B cell (primary cell): ENCODE measurements at regions not wholly inside any gene's neighbourhood (a gene's known extent, or its start where the extent isn't known, plus 50 kb on each side); places are given as distances from the start of the nearest gene placed in this dataset.

Experiments
- ATAC-seq: fragments of 200-7000 bp; cut with Tn5 transposase; one replicate; pipeline ENCODE4 v1.10.0; 2021; ENCODE audit warnings: low read depth, mild to moderate bottlenecking, moderate number of reproducible peaks, moderate library complexity
- CTCF ChIA-PET: fragments of 350-600 bp; sonication (Branson Sonifier 250); formaldehyde crosslinking; loops from one replicate; lab custom pipeline; 2021; ENCODE audit warnings: antibody characterized with exemption, inconsistent platforms; lab: Charles Lee
- POLR2A ChIA-PET: fragments of 350-600 bp; sonication (Branson Sonifier 250); formaldehyde crosslinking; loops from one replicate; lab custom pipeline; 2021; ENCODE audit warnings: antibody characterized with exemption; lab: Charles Lee
- DNase-seq: peaks from one replicate; pipeline ENCODE4 v3.0.0; 2013
- H2AFZ ChIP-seq: 2 replicates; pipeline ENCODE4 v1.6.1; 2012; ENCODE audit warnings: mild to moderate bottlenecking, low read depth, low read length; ENCODE audit not compliant: insufficient read depth, poor library complexity, severe bottlenecking
- H3K27ac ChIP-seq, 2 donors: 1 replicate in 1 of 2; 2 replicates in 1 of 2; pipeline ENCODE4 v1.5.1; 2012 to 2013; ENCODE audit warnings: low read length in 2 of 2, mild to moderate bottlenecking in 2 of 2, moderate library complexity in 1 of 2
- H3K27me3 ChIP-seq, 4 experiments: fragments of 200-600 bp in 1 of 4; sonication (generic) in 1 of 4; replicated peaks in 1 of 4; 1 replicate in 2 of 4; 2 replicates in 2 of 4; pipeline versions ENCODE4 v1.6.1 to v1.7.0; 2013 to 2016; ENCODE audit warnings: low read length in 3 of 4, mild to moderate bottlenecking in 2 of 4, mixed read lengths in 1 of 4, moderate library complexity in 1 of 4; ENCODE audit not compliant: insufficient read depth in 4 of 4, control insufficient read depth in 3 of 4; ENCODE audit errors: control extremely low read depth in 1 of 4
- H3K36me3 ChIP-seq, 2 experiments: replicated peaks in 1 of 2; 1 replicate in 1 of 2; 2 replicates in 1 of 2; pipeline versions ENCODE4 v1.6.1 to v1.7.1; 2013; ENCODE audit warnings: low read length in 1 of 2; ENCODE audit not compliant: insufficient read depth in 2 of 2, control insufficient read depth in 1 of 2; ENCODE audit errors: control extremely low read depth in 1 of 2, extremely low read depth in 1 of 2
- H3K4me1 ChIP-seq, 2 donors: fragments of 200-600 bp in 1 of 2; sonication (generic) in 1 of 2; 1 replicate in 1 of 2; 2 replicates in 1 of 2; pipeline versions ENCODE4 v1.5.1 to v1.6.1; 2013 to 2017; ENCODE audit warnings: low read length in 2 of 2; ENCODE audit not compliant: control insufficient read depth in 2 of 2, insufficient read depth in 2 of 2
- H3K4me2 ChIP-seq: replicated peaks from 2 replicates; pipeline ENCODE3; 2012; ENCODE audit warnings: mild to moderate bottlenecking, low read depth, low read length; ENCODE audit not compliant: poor library complexity, severe bottlenecking
- H3K4me3 ChIP-seq, 5 experiments: fragments of 200-600 bp in 1 of 5; sonication (generic) in 1 of 5; 1 replicate in 3 of 5; 2 replicates in 2 of 5; pipeline versions ENCODE4 v1.5.1 to v1.7.0; 2011 to 2016; ENCODE audit warnings: low read length in 4 of 5, mild to moderate bottlenecking in 4 of 5, low read depth in 2 of 5, control low read depth in 1 of 5, moderate library complexity in 1 of 5; ENCODE audit not compliant: insufficient read depth in 1 of 5; ENCODE audit errors: control extremely low read depth in 1 of 5, extremely low read depth in 1 of 5
- H3K79me2 ChIP-seq: fragments of 200-600 bp; sonication (generic); one replicate; pipeline ENCODE4 v1.6.0; 2016; ENCODE audit warnings: low read length; ENCODE audit not compliant: control insufficient read depth, insufficient read depth
- H3K9ac ChIP-seq: fragments of 200-600 bp; sonication (generic); 2 replicates; pipeline ENCODE4 v1.6.1; 2017; ENCODE audit warnings: mild to moderate bottlenecking, low read length, moderate library complexity
- H3K9me3 ChIP-seq, 3 donors: one replicate each; pipeline versions ENCODE4 v1.6.1 to v1.7.1; 2013; ENCODE audit warnings: low read length in 2 of 3; ENCODE audit not compliant: control insufficient read depth in 2 of 3, insufficient read depth in 1 of 3; ENCODE audit errors: control extremely low read depth in 1 of 3
- H4K20me1 ChIP-seq: 2 replicates; pipeline ENCODE4 v1.6.0; 2012; ENCODE audit warnings: mild to moderate bottlenecking, low read length; ENCODE audit not compliant: insufficient read depth, control insufficient read depth, poor library complexity, severe bottlenecking
- H3K27ac Mint-ChIP-seq: one replicate; pipeline ENCODE4 v1.8.0; 2021; ENCODE audit warnings: mixed read lengths
- H3K27me3 Mint-ChIP-seq: one replicate; pipeline ENCODE4 v1.8.0; 2021; ENCODE audit warnings: mixed read lengths
- H3K4me1 Mint-ChIP-seq: one replicate; pipeline ENCODE4 v1.8.0; 2021; ENCODE audit warnings: mixed read lengths
- H3K4me3 Mint-ChIP-seq: one replicate; pipeline ENCODE4 v1.8.0; 2021; ENCODE audit warnings: mixed read lengths
- H3K9me3 Mint-ChIP-seq: one replicate; pipeline ENCODE4 v1.8.0; 2022; ENCODE audit warnings: mixed read lengths; ENCODE audit not compliant: insufficient read depth
- CTCF ChIP-seq: fragments of 200-600 bp; IDR thresholded peaks from one replicate; pipeline ENCODE4 v1.8.0; 2022; ENCODE audit warnings: antibody characterized with exemption, mild to moderate bottlenecking
- EZH2 ChIP-seq: IDR thresholded peaks from 2 replicates; pipeline ENCODE4 v1.6.1; 2012; ENCODE audit warnings: borderline replicate concordance, low read depth, mild to moderate bottlenecking, moderate library complexity, low read length; ENCODE audit not compliant: insufficient read depth, poor library complexity, severe bottlenecking
- WGBS: methylation state at CpG from one replicate; pipeline ENCODE4 v1.1.5; 2013; ENCODE audit warnings: missing lambda C conversion rate; ENCODE audit not compliant: insufficient coverage; 5-methylcytosine and 5-hydroxymethylcytosine counted together
- intact Hi-C: fragments of 100-400 bp; cut with micrococcal nuclease; formaldehyde crosslinking; loops from one replicate; pipeline ENCODE4 v1.10.0; 2022

- no CpG with 5 or more reads among the region's 2 CpGs for WGBS
- CTCF ChIA-PET = no interaction called here
- Histone ChIP-seq H3K36me3 (no peaks in the 10 kb centered on the region), H3K4me1 (no peaks in the 10 kb centered on the region), H3K9me3 (peaks cover 0 to 17% (median 0%) of the 10 kb centered on the region in 3 donors), H3K27me3 (no peaks in the 10 kb centered on the region), H3K4me3 (no peak overlapping the region), H2AFZ (no peak overlapping the region), H3K79me2 (no peaks in the 10 kb centered on the region), H4K20me1 (no peaks in the 10 kb centered on the region), H3K9ac (no peak overlapping the region), H3K4me2 (no peak overlapping the region), H3K27ac (no peak overlapping the region)
- Mint-ChIP-seq H3K4me1 (no peaks in the 10 kb centered on the region), H3K4me3 (no peak overlapping the region), H3K9me3 (peaks cover 2% of the 10 kb centered on the region), H3K27me3 (no peaks in the 10 kb centered on the region), H3K27ac (no peak overlapping the region)
- intact Hi-C loops = no loop called here
- no peak for ATAC-seq
- DNase-seq = no peak
- no peak for TF ChIP-seq CTCF
- no peak for TF ChIP-seq EZH2
- POLR2A ChIA-PET = no interaction called here
Measured at GRCh38 chr7:51621956-51622355, 305.3 kb upstream of the COBL start.

GRCh38 chr7:51620706-51621105 lies 304.1 kb upstream of the COBL start:
- DNase-seq = no peak
- Histone ChIP-seq H3K36me3 (no peaks in the 10 kb centered on the region), H3K9me3 (peaks cover 0 to 10% (median 0%) of the 10 kb centered on the region in 3 donors), H3K27ac (no peak overlapping the region), H3K4me2 (no peak overlapping the region), H3K9ac (no peak overlapping the region), H4K20me1 (no peaks in the 10 kb centered on the region), H2AFZ (no peak overlapping the region), H3K4me3 (no peak overlapping the region), H3K27me3 (no peaks in the 10 kb centered on the region), H3K79me2 (no peaks in the 10 kb centered on the region), H3K4me1 (no peaks in the 10 kb centered on the region)
- H3K27ac Mint-ChIP-seq = no peak overlapping the region
- ChIA-PET POLR2A (no interaction called here), CTCF (no interaction called here)
- no peak for ATAC-seq
- H3K9me3 Mint-ChIP-seq = peaks cover 2% of the 10 kb centered on the region
- H3K4me1 Mint-ChIP-seq = no peaks in the 10 kb centered on the region
- H3K27me3 Mint-ChIP-seq = no peaks in the 10 kb centered on the region
- H3K4me3 Mint-ChIP-seq = no peak overlapping the region
- no CpG with 5 or more reads among the region's 5 CpGs for WGBS
- TF ChIP-seq CTCF (no peak), EZH2 (no peak)
- intact Hi-C loops = no loop called here
